Smooth muscle cell (in vitro differentiated cells): ENCODE measurements at regions not wholly inside any gene's neighbourhood (a gene's known extent, or its start where the extent isn't known, plus 50 kb on each side); places are given as distances from the start of the nearest gene placed in this dataset.
"Not testable (repeated sequence)": the region's sequence is repeated elsewhere in the genome, so short reads cannot be mapped to it uniquely, and the experiment has no call there.

Experiments
- DNase-seq: peaks from one replicate; lab custom pipeline; 2025; ENCODE audit not compliant: unreplicated experiment; lab: John Stamatoyannopoulos, UW
- H2AFZ ChIP-seq: fragments of 200-600 bp; sonication (generic); 2 replicates; pipeline ENCODE4 v1.6.0; 2016; ENCODE audit warnings: antibody characterized with exemption, low read depth, mild to moderate bottlenecking
- H3F3A ChIP-seq: fragments of 200-600 bp; sonication (generic); 2 replicates; pipeline ENCODE4 v1.6.0; 2017; ENCODE audit warnings: antibody characterized with exemption, low read depth
- H3K27ac ChIP-seq: fragments of 200-600 bp; sonication (generic); 2 replicates; pipeline ENCODE4 v1.5.1; 2016; ENCODE audit warnings: low read depth, mild to moderate bottlenecking
- H3K27me3 ChIP-seq: fragments of 200-600 bp; sonication (generic); 2 replicates; pipeline ENCODE4 v1.6.1; 2016; ENCODE audit warnings: low read depth, mild to moderate bottlenecking
- H3K36me3 ChIP-seq: fragments of 200-600 bp; sonication (generic); 2 replicates; pipeline ENCODE4 v1.5.1; 2016; ENCODE audit warnings: low read depth
- H3K4me1 ChIP-seq: fragments of 200-600 bp; sonication (generic); 2 replicates; pipeline ENCODE4 v1.5.1; 2016; ENCODE audit warnings: low read depth
- H3K4me2 ChIP-seq: fragments of 200-600 bp; sonication (generic); 2 replicates; pipeline ENCODE4 v1.6.0; 2016; ENCODE audit warnings: mild to moderate bottlenecking
- H3K4me3 ChIP-seq: fragments of 200-600 bp; sonication (generic); 2 replicates; pipeline ENCODE4 v1.5.1; 2016; ENCODE audit warnings: mild to moderate bottlenecking
- H3K79me2 ChIP-seq: fragments of 200-600 bp; sonication (generic); 2 replicates; pipeline ENCODE4 v1.6.0; 2016; ENCODE audit warnings: low read depth, mild to moderate bottlenecking
- H3K9ac ChIP-seq: fragments of 200-600 bp; sonication (generic); 2 replicates; pipeline ENCODE4 v1.6.0; 2016; ENCODE audit warnings: low read depth
- H3K9me3 ChIP-seq: fragments of 200-600 bp; sonication (generic); replicated peaks from 2 replicates; pipeline ENCODE4 v1.5.1; 2016; ENCODE audit warnings: low read depth
- H4K20me1 ChIP-seq: fragments of 200-600 bp; sonication (generic); 2 replicates; pipeline ENCODE4 v1.6.0; 2016; ENCODE audit warnings: low read depth
- CTCF ChIP-seq: fragments of 200-600 bp; sonication (generic); IDR thresholded peaks from 2 replicates; pipeline ENCODE4 v1.5.1; 2017; ENCODE audit warnings: borderline replicate concordance, mild to moderate bottlenecking, antibody characterized with exemption; ENCODE audit not compliant: insufficient read depth, poor library complexity, severe bottlenecking
- WGBS: methylation state at CpG from one replicate; pipeline ENCODE4 v1.1.7; 2016; ENCODE audit warnings: low lambda C conversion rate; 5-methylcytosine and 5-hydroxymethylcytosine counted together

- Histone ChIP-seq H3K79me2 (no peaks in the 10 kb centered on the region), H3K4me1 (no peaks in the 10 kb centered on the region), H3K27me3 (no peaks in the 10 kb centered on the region), H3K27ac (no peak overlapping the region), H3K9ac (no peak overlapping the region), H3F3A (no peaks in the 10 kb centered on the region), H4K20me1 (no peaks in the 10 kb centered on the region), H3K4me2 (no peak overlapping the region), H3K4me3 (no peak overlapping the region), H2AFZ (no peak overlapping the region), H3K9me3 (no peaks in the 10 kb centered on the region), H3K36me3 (no peaks in the 10 kb centered on the region)
- 92% methylated on average over 10 of the region's 10 CpGs for WGBS
- no peak for DNase-seq
- TF ChIP-seq CTCF = no peak
Observed at GRCh38 chr3:166864473-166865467, 515.3 kb downstream of the ZBBX start.

GRCh38 chr3:166860217-166860616 is 519.9 kb downstream of the ZBBX start:
- TF ChIP-seq CTCF = no peak
- DNase-seq = no peak
- no peak overlapping the region for H3K4me2 ChIP-seq
- H3K4me3 ChIP-seq = no peak overlapping the region
- no peaks in the 10 kb centered on the region for H3F3A ChIP-seq
- H3K9me3 ChIP-seq = no peaks in the 10 kb centered on the region
- no peaks in the 10 kb centered on the region for H3K4me1 ChIP-seq
- no peak overlapping the region for H3K27ac ChIP-seq
- 83% methylated on average over 2 of the region's 2 CpGs for WGBS
- no peaks in the 10 kb centered on the region for H4K20me1 ChIP-seq
- no peak overlapping the region for H3K9ac ChIP-seq
- H3K27me3 ChIP-seq = no peaks in the 10 kb centered on the region
- H3K79me2 ChIP-seq = no peaks in the 10 kb centered on the region
- no peaks in the 10 kb centered on the region for H3K36me3 ChIP-seq
- H2AFZ ChIP-seq = no peak overlapping the region

- H3K4me3 ChIP-seq = no peak overlapping the region
- H4K20me1 ChIP-seq = no peaks in the 10 kb centered on the region
- no peak overlapping the region for H3K27ac ChIP-seq
- no peak for TF ChIP-seq CTCF
- H3K9me3 ChIP-seq = no peaks in the 10 kb centered on the region
- no peaks in the 10 kb centered on the region for H3F3A ChIP-seq
- H3K4me2 ChIP-seq = no peak overlapping the region
- no peaks in the 10 kb centered on the region for H3K4me1 ChIP-seq
- no peak overlapping the region for H2AFZ ChIP-seq
- no peak for DNase-seq
- no peak overlapping the region for H3K9ac ChIP-seq
- no peaks in the 10 kb centered on the region for H3K27me3 ChIP-seq
- H3K79me2 ChIP-seq = no peaks in the 10 kb centered on the region
- no peaks in the 10 kb centered on the region for H3K36me3 ChIP-seq
Observed at GRCh38 chr3:166844329-166844728, 535.8 kb downstream of the ZBBX start.

GRCh38 chr3:166842784-166843183 is 537.3 kb downstream of the ZBBX start:
- H2AFZ ChIP-seq, H3K4me2 ChIP-seq, H3K9ac ChIP-seq, H3F3A ChIP-seq, H3K79me2 ChIP-seq, H3K27ac ChIP-seq, H3K36me3 ChIP-seq, H3K9me3 ChIP-seq, H4K20me1 ChIP-seq, H3K27me3 ChIP-seq, DNase-seq, H3K4me1 ChIP-seq, H3K4me3 ChIP-seq: not testable (repeated sequence)
- WGBS = 96% methylated on average over 19 of the region's 25 CpGs
